GM12891 (cell line): ENCODE measurements at regions not wholly inside any gene's neighbourhood (a gene's known extent, or its start where the extent isn't known, plus 50 kb on each side); places are given as distances from the start of the nearest gene placed in this dataset.

Experiments
- PAX5 ChIP-seq: IDR thresholded peaks from 2 replicates; pipeline ENCODE4 v1.6.1; 2011; ENCODE audit warnings: low read length, moderate library complexity, mild to moderate bottlenecking; ENCODE audit not compliant: insufficient read depth, severe bottlenecking
- POLR2A ChIP-seq: IDR thresholded peaks from 2 replicates; pipeline ENCODE4 v1.6.1; 2011; ENCODE audit warnings: low read depth, low read length, control low read depth
- POLR2AphosphoS5 ChIP-seq: IDR thresholded peaks from 2 replicates; pipeline ENCODE4 v1.6.1; 2011; ENCODE audit warnings: low read depth, low read length, control low read depth
- TAF1 ChIP-seq: IDR thresholded peaks from 2 replicates; pipeline ENCODE4 v1.6.1; 2011; ENCODE audit warnings: low read depth, low read length, control low read depth

DNA sequence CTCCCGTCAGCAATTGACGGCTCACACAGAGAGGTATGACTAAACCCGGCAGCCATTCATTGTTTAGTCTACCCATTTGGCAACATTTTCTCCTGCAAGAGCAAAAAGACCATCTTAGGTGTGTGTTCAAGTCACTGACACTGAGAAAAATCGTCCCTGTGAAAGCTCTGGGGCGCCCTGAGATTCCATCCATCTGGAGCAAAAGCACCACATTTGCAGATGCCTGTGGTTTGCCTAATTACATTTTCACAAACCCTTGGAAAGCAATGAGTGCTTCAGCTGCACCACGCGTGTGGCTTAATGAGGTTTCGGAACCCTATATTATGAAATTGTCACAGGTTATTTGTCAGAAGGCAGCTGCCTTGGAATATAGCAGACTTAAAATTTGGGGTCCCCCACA, 110.7 kb upstream of the PTPRM start:
- TF ChIP-seq POLR2AphosphoS5 = no peak
- TF ChIP-seq POLR2A = no peak
- TF ChIP-seq TAF1 = no peak
- TF ChIP-seq PAX5 = no peak
